HepG2 (cell line): ENCODE measurements at regions not wholly inside any gene's neighbourhood (a gene's known extent, or its start where the extent isn't known, plus 50 kb on each side); places are given as distances from the start of the nearest gene placed in this dataset.

Source experiments
- ATAC-seq: fragments of 200-7000 bp; cut with Tn5 transposase; 3 replicates; pipeline ENCODE4 v1.9.1; 2020; ENCODE audit warnings: mild to moderate bottlenecking, moderate library complexity
- BruUV-seq: library from RNA; stranded (reverse); fragments of 400-500 nt; replicated peaks from 2 replicates; lab custom pipeline; 2021; lab: Mats Ljungman, UMichigan
- CTCF ChIA-PET: fragments of 300-600 bp; formaldehyde crosslinking; extraction: SDS; loops from one replicate; lab custom pipeline; 2021; ENCODE audit warnings: low total read pairs, inconsistent platforms, low intra/inter-chr PET ratio; lab: Yijun Ruan, JAX
- POLR2A ChIA-PET: fragments of 350-600 bp; sonication (Branson Sonifier 250); formaldehyde crosslinking; loops from one replicate; lab custom pipeline; 2020; ENCODE audit warnings: antibody characterized with exemption, inconsistent platforms; lab: Yijun Ruan, JAX
- DNase-seq: peaks from one replicate; pipeline ENCODE4 v3.0.0-alpha.2; 2015; ENCODE audit warnings: low spot score
- FAIRE-seq: peaks from 3 replicates; lab custom pipeline; 2011; peaks lifted over from hg19 to GRCh38; lab: Jason Lieb, UNC
- H2AFZ ChIP-seq: one replicate; pipeline ENCODE4 v1.6.1; 2011; ENCODE audit warnings: low read length, inconsistent platforms
- H3K27ac ChIP-seq: fragments of 300-600 bp; 3 replicates; pipeline ENCODE4 v1.8.0; 2011; ENCODE audit warnings: mixed run types, mild to moderate bottlenecking, mixed read lengths, low read length, inconsistent platforms; ENCODE audit not compliant: insufficient read depth; ENCODE audit errors: extremely low read length
- H3K27me3 ChIP-seq, 2 experiments: fragments of 200-600 bp in 1 of 2; 2 replicates in 1 of 2; 3 replicates in 1 of 2; pipeline versions ENCODE4 v1.6.0 to v1.8.0; 2011; ENCODE audit warnings: low read length in 2 of 2, mild to moderate bottlenecking in 2 of 2, moderate library complexity in 2 of 2, inconsistent platforms in 1 of 2; ENCODE audit not compliant: insufficient read depth in 2 of 2, control insufficient read depth in 1 of 2
- H3K36me3 ChIP-seq, 2 experiments: fragments of 200-600 bp in 1 of 2; replicated peaks in 1 of 2; 2 replicates in 1 of 2; 3 replicates in 1 of 2; pipeline versions ENCODE4 v1.5.1 to v1.8.0; 2011; ENCODE audit warnings: low read length in 2 of 2, inconsistent platforms in 1 of 2; ENCODE audit not compliant: insufficient read depth in 2 of 2, control insufficient read depth in 1 of 2
- H3K4me1 ChIP-seq: 2 replicates; pipeline ENCODE4 v1.5.1; 2012; ENCODE audit warnings: low read length, inconsistent platforms; ENCODE audit not compliant: insufficient read depth
- H3K4me2 ChIP-seq: 2 replicates; pipeline ENCODE4 v1.6.0; 2011; ENCODE audit warnings: low read depth, low read length, inconsistent platforms
- H3K4me3 ChIP-seq, 3 experiments: fragments of 200-600 bp in 1 of 3; sonication (generic), shearing (Covaris generic) in 1 of 3; replicated peaks in 1 of 3; 2 replicates each; pipeline ENCODE4 v1.5.1; 2011 to 2016; ENCODE audit warnings: low read length in 3 of 3, inconsistent platforms in 2 of 3, low read depth in 2 of 3, mild to moderate bottlenecking in 2 of 3, control low read depth in 1 of 3, mixed read lengths in 1 of 3; ENCODE audit not compliant: insufficient read depth in 1 of 3
- H3K79me2 ChIP-seq: one replicate; pipeline ENCODE4 v1.6.1; 2011; ENCODE audit warnings: low read length, inconsistent platforms; ENCODE audit not compliant: insufficient read depth
- H3K9ac ChIP-seq: 2 replicates; pipeline ENCODE4 v1.6.0; 2011; ENCODE audit warnings: mild to moderate bottlenecking, low read depth, low read length, inconsistent platforms; ENCODE audit not compliant: insufficient read depth
- H3K9me3 ChIP-seq: 2 replicates; pipeline ENCODE4 v1.5.1; 2012; ENCODE audit warnings: mild to moderate bottlenecking, low read length
- H4K20me1 ChIP-seq: 2 replicates; pipeline ENCODE4 v1.6.0; 2011; ENCODE audit warnings: inconsistent platforms, mild to moderate bottlenecking, low read length, moderate library complexity; ENCODE audit not compliant: insufficient read depth
- JDP2 ChIP-seq: sonication (generic); formaldehyde crosslinking; IDR thresholded peaks from 2 replicates; pipeline ENCODE4 v1.8.1; 2022; ENCODE audit warnings: missing genetic modification reagents, borderline replicate concordance
- KDM6A ChIP-seq: IDR thresholded peaks from 2 replicates; pipeline ENCODE4 v1.6.1; 2016; ENCODE audit warnings: low read depth
- ZBTB1 ChIP-seq: sonication (generic); formaldehyde crosslinking; IDR thresholded peaks from 2 replicates; pipeline ENCODE4 v1.4.0; 2020; ENCODE audit warnings: missing genetic modification reagents, borderline replicate concordance
- ZNF207 ChIP-seq: fragments of 450-650 bp; IDR thresholded peaks from 2 replicates; pipeline ENCODE4 v1.6.1; 2016; ENCODE audit warnings: antibody characterized with exemption, borderline replicate concordance
- ZNF737 ChIP-seq: sonication (generic); formaldehyde crosslinking; IDR thresholded peaks from 2 replicates; pipeline ENCODE4 v1.5.0; 2020; ENCODE audit warnings: missing genetic modification reagents, mild to moderate bottlenecking, borderline replicate concordance
- WGBS: methylation state at CpG from one replicate; pipeline ENCODE4 v1.1.6; 2017; ENCODE audit warnings: low lambda C conversion rate; 5-methylcytosine and 5-hydroxymethylcytosine counted together
- in situ Hi-C: cut with HindIII; loops from 2 replicates; pipeline ENCODE4 v1.10.0; 2017; ENCODE audit warnings: low pct_unique_long_range_greater_than_20kb; ENCODE audit not compliant: extremely low pct_ligation_motif_present
- intact Hi-C: fragments of 100-400 bp; cut with micrococcal nuclease; formaldehyde crosslinking; loops from one replicate; pipeline ENCODE4 v1.10.0; 2022; ENCODE audit not compliant: unreplicated experiment
- TF ChIP-seq, protein P1 (sequence below): IDR thresholded peaks from 2 replicates; pipeline ENCODE4 v1.6.1; 2016; ENCODE audit warnings: low read depth
- TF ChIP-seq, protein P2 (sequence below): sonication (generic); formaldehyde crosslinking; IDR thresholded peaks from 2 replicates; pipeline ENCODE4 v1.9.0; 2021; ENCODE audit warnings: missing genetic modification reagents, borderline replicate concordance
- TF ChIP-seq, protein P3 (sequence below), 2 experiments: fragments of 450-650 bp in 1 of 2; sonication (generic) in 1 of 2; formaldehyde crosslinking in 1 of 2; IDR thresholded peaks; 2 replicates each; pipeline versions ENCODE4 v1.6.1 to v1.8.0; 2016 to 2022; ENCODE audit warnings: antibody characterized with exemption in 1 of 2, mild to moderate bottlenecking in 1 of 2, missing genetic modification reagents in 1 of 2
- TF ChIP-seq, protein P4 (sequence below): sonication (generic); formaldehyde crosslinking; IDR thresholded peaks from 2 replicates; pipeline ENCODE4 v1.5.1; 2020; ENCODE audit warnings: mild to moderate bottlenecking, missing genetic modification reagents, moderate library complexity

DNA sequence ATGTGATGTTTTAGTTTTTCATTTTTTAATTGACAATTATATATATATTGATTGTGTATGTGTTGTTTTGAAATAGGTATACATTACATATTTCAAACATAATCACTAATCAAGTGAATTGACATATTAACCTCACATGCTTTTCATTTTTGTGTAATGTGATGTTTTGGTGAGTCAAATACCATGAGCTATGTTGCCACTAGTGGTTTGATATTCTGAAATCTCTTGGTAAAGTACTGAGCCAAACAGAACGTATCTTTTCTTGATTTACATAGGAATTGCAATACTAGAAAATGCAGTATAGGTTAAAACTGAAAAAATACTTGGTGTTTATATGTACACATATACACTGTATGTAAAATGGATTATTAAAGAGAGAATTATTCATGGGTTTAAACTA lies 65.2 kb upstream of the SIAH1 start (continued):
- TF ChIP-seq, protein P1, sequence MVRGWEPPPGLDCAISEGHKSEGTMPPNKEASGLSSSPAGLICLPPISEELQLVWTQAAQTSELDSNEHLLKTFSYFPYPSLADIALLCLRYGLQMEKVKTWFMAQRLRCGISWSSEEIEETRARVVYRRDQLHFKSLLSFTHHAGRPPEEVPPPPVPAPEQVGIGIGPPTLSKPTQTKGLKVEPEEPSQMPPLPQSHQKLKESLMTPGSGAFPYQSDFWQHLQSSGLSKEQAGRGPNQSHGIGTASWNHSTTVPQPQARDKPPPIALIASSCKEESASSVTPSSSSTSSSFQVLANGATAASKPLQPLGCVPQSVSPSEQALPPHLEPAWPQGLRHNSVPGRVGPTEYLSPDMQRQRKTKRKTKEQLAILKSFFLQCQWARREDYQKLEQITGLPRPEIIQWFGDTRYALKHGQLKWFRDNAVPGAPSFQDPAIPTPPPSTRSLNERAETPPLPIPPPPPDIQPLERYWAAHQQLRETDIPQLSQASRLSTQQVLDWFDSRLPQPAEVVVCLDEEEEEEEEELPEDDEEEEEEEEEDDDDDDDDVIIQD (CRISPR knock-in tag), result no peak
- TF ChIP-seq ZNF737, result no peak

- no peaks in the 10 kb centered on the region for H4K20me1 ChIP-seq
- CTCF ChIA-PET, result no interaction called here
- intact Hi-C loops, result no loop called here
- no peak for ATAC-seq
- H2AFZ ChIP-seq, result no peak overlapping the region
- H3K4me1 ChIP-seq, result peaks cover 50% of the 10 kb centered on the region
- H3K27me3 ChIP-seq, result peaks cover 1 to 7% of the 10 kb centered on the region in 2 experiments; a peak in 2 of 5 replicates
- no peaks in the 10 kb centered on the region for H3K36me3 ChIP-seq
- no peaks in the 10 kb centered on the region for H3K9me3 ChIP-seq
- no peak overlapping the region for H3K4me2 ChIP-seq
- no peak overlapping the region for H3K4me3 ChIP-seq
- no peaks in the 10 kb centered on the region for H3K79me2 ChIP-seq
- no TSS peak for BruUV-seq
- POLR2A ChIA-PET, result interaction anchor here (2.0 kb wide), 1 partner anchor 64 kb away, joined by 6 read pairs; the partner anchor contains the start of gene SIAH1
- FAIRE-seq, result no peak
- in situ Hi-C loops, result no loop called here
- 77% methylated on average over 9 of the region's 9 CpGs for WGBS
- no peak overlapping the region for H3K27ac ChIP-seq
- no peak overlapping the region for H3K9ac ChIP-seq
- DNase-seq, result no peak
- TF ChIP-seq, protein P2, sequence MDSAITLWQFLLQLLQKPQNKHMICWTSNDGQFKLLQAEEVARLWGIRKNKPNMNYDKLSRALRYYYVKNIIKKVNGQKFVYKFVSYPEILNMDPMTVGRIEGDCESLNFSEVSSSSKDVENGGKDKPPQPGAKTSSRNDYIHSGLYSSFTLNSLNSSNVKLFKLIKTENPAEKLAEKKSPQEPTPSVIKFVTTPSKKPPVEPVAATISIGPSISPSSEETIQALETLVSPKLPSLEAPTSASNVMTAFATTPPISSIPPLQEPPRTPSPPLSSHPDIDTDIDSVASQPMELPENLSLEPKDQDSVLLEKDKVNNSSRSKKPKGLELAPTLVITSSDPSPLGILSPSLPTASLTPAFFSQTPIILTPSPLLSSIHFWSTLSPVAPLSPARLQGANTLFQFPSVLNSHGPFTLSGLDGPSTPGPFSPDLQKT (CRISPR knock-in tag), result no peak
- TF ChIP-seq, protein P3, sequence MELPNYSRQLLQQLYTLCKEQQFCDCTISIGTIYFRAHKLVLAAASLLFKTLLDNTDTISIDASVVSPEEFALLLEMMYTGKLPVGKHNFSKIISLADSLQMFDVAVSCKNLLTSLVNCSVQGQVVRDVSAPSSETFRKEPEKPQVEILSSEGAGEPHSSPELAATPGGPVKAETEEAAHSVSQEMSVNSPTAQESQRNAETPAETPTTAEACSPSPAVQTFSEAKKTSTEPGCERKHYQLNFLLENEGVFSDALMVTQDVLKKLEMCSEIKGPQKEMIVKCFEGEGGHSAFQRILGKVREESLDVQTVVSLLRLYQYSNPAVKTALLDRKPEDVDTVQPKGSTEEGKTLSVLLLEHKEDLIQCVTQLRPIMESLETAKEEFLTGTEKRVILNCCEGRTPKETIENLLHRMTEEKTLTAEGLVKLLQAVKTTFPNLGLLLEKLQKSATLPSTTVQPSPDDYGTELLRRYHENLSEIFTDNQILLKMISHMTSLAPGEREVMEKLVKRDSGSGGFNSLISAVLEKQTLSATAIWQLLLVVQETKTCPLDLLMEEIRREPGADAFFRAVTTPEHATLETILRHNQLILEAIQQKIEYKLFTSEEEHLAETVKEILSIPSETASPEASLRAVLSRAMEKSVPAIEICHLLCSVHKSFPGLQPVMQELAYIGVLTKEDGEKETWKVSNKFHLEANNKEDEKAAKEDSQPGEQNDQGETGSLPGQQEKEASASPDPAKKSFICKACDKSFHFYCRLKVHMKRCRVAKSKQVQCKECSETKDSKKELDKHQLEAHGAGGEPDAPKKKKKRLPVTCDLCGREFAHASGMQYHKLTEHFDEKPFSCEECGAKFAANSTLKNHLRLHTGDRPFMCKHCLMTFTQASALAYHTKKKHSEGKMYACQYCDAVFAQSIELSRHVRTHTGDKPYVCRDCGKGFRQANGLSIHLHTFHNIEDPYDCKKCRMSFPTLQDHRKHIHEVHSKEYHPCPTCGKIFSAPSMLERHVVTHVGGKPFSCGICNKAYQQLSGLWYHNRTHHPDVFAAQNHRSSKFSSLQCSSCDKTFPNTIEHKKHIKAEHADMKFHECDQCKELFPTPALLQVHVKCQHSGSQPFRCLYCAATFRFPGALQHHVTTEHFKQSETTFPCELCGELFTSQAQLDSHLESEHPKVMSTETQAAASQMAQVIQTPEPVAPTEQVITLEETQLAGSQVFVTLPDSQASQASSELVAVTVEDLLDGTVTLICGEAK (IDR thresholded peaks at IDR 0.05), result no peak
- TF ChIP-seq, protein P3 (CRISPR knock-in tag; IDR thresholded peaks at IDR 0.05), result no peak
- TF ChIP-seq ZBTB1, result no peak
- TF ChIP-seq KDM6A (CRISPR knock-in tag), result no peak
- TF ChIP-seq, protein P4, sequence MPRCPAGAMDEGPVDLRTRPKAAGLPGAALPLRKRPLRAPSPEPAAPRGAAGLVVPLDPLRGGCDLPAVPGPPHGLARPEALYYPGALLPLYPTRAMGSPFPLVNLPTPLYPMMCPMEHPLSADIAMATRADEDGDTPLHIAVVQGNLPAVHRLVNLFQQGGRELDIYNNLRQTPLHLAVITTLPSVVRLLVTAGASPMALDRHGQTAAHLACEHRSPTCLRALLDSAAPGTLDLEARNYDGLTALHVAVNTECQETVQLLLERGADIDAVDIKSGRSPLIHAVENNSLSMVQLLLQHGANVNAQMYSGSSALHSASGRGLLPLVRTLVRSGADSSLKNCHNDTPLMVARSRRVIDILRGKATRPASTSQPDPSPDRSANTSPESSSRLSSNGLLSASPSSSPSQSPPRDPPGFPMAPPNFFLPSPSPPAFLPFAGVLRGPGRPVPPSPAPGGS (CRISPR knock-in tag), result no peak
- TF ChIP-seq JDP2 (CRISPR knock-in tag), result no peak
- TF ChIP-seq ZNF207, result no peak
Observed at GRCh38 chr16:48448841-48449481, 63.7 kb upstream of the SIAH1 start.
